CD4-positive, alpha-beta T cell treated with Interleukin-21 for 1 hour (primary cell): ENCODE measurements at regions not wholly inside any gene's neighbourhood (a gene's known extent, or its start where the extent isn't known, plus 50 kb on each side); places are given as distances from the start of the nearest gene placed in this dataset.

Experiments used
- DNase-seq: peaks from one replicate; pipeline ENCODE4 v3.0.0-alpha.2; 2020

GRCh38 chr11:37092487-37092886 lies 494.5 kb upstream of the RAG2 start:
- no peak for DNase-seq

GRCh38 chr11:37089439-37089838 lies 491.4 kb upstream of the RAG2 start:
- no peak for DNase-seq

GRCh38 chr11:37088573-37088910 lies 490.5 kb upstream of the RAG2 start:
- DNase-seq = no peak

GRCh38 chr11:37087650-37088572 lies 489.9 kb upstream of the RAG2 start:
- DNase-seq = no peak

- DNase-seq = no peak
Observed at GRCh38 chr11:37078521-37078920, 480.5 kb upstream of the RAG2 start.

- no peak for DNase-seq
Observed at GRCh38 chr11:37076866-37077265, 478.8 kb upstream of the RAG2 start.

- DNase-seq = no peak
Observed at GRCh38 chr11:37072538-37073055, 474.6 kb upstream of the RAG2 start.

- no peak for DNase-seq
Observed at GRCh38 chr11:37050311-37050710, 452.3 kb upstream of the RAG2 start.

GRCh38 chr11:37040921-37041320 lies 442.9 kb upstream of the RAG2 start:
- no peak for DNase-seq

- DNase-seq = no peak
Observed at GRCh38 chr11:37038911-37039310, 440.9 kb upstream of the RAG2 start.

GRCh38 chr11:37026741-37027140 lies 428.7 kb upstream of the RAG2 start:
- DNase-seq = no peak

- DNase-seq = no peak
Observed at GRCh38 chr11:37026326-37026725, 428.3 kb upstream of the RAG2 start.

- no peak for DNase-seq
Observed at GRCh38 chr11:37006563-37006962, 408.5 kb upstream of the RAG2 start.

- DNase-seq = no peak
Observed at GRCh38 chr11:37002831-37003230, 404.8 kb upstream of the RAG2 start.

GRCh38 chr11:36997656-36998055 lies 399.6 kb upstream of the RAG2 start:
- no peak for DNase-seq

- no peak for DNase-seq
Observed at GRCh38 chr11:36996795-36997194, 398.8 kb upstream of the RAG2 start.

GRCh38 chr11:36994208-36994607 lies 396.2 kb upstream of the RAG2 start:
- DNase-seq = no peak

GRCh38 chr11:36988556-36988955 lies 390.5 kb upstream of the RAG2 start:
- DNase-seq = no peak

- no peak for DNase-seq
Observed at GRCh38 chr11:36985562-36985961, 387.5 kb upstream of the RAG2 start.

- DNase-seq = no peak
Observed at GRCh38 chr11:36976741-36977140, 378.7 kb upstream of the RAG2 start.

GRCh38 chr11:36974771-36975170 lies 376.7 kb upstream of the RAG2 start:
- DNase-seq = no peak

- DNase-seq = no peak
Observed at GRCh38 chr11:36953976-36954375, 355.9 kb upstream of the RAG2 start.

GRCh38 chr11:36948460-36949127 lies 350.6 kb upstream of the RAG2 start:
- no peak for DNase-seq

- DNase-seq = no peak
Observed at GRCh38 chr11:36945384-36945783, 347.3 kb upstream of the RAG2 start.
